ENCODE measurements at regions not wholly inside any gene's neighbourhood (a gene's known extent, or its start where the extent isn't known, plus 50 kb on each side); places are given as distances from the start of the nearest gene placed in this dataset.

- Histone ChIP-seq H3K4me1 (no peaks in the 10 kb centered on the region), H3K4me3 (ENCODE audit: low read depth, low read length) (no peak overlapping the region), H3K9me3 (no peaks in the 10 kb centered on the region), H3K36me3 (ENCODE audit: control insufficient read depth, insufficient read depth, low read length) (no peaks in the 10 kb centered on the region), H3K27me3 (replicated peaks; ENCODE audit: control insufficient read depth, insufficient read depth, low read length) (no peaks in the 10 kb centered on the region)
- H3K4me3 Mint-ChIP-seq (ENCODE audit: unreplicated experiment) = no peak overlapping the region
- no peak for DNase-seq
- no peaks in the 10 kb centered on the region for H3K4me1 Mint-ChIP-seq (ENCODE audit: low read depth, unreplicated experiment)
- TF ChIP-seq CTCF (IDR thresholded peaks at IDR 0.05; ENCODE audit: insufficient read depth in 1 of 2, low read depth in 1 of 2, low read length in 1 of 2, severe bottlenecking in 1 of 2, unreplicated experiment in 1 of 2) = no peak
- POLR2A ChIA-PET = no interaction called here
- no peaks in the 10 kb centered on the region for H3K27me3 Mint-ChIP-seq (ENCODE audit: insufficient read depth, unreplicated experiment)
- BruUV-seq (replicated peaks) = no TSS peak
- H3K27ac Mint-ChIP-seq (ENCODE audit: unreplicated experiment) = no peak overlapping the region
- CTCF ChIA-PET = no interaction called here
- peaks cover 11% of the 10 kb centered on the region for H3K9me3 Mint-ChIP-seq (ENCODE audit: unreplicated experiment)
- intact Hi-C loops (cut with micrococcal nuclease; ENCODE audit: unreplicated experiment) = no loop called here
- no peaks in the 10 kb centered on the region for H3K36me3 Mint-ChIP-seq (ENCODE audit: insufficient read depth, unreplicated experiment)
These were observed 609.6 kb upstream of the SPANXN1 start for GRCh38 chrX:144637731-144638130.

GRCh38 chrX:144648788-144649187 lies 598.5 kb upstream of the SPANXN1 start:
- H3K27me3 ChIP-seq (replicated peaks; ENCODE audit: control insufficient read depth, insufficient read depth, low read length) = no peaks in the 10 kb centered on the region
- no TSS peak for BruUV-seq (replicated peaks)
- CTCF ChIA-PET = no interaction called here
- H3K4me1 Mint-ChIP-seq (ENCODE audit: low read depth, unreplicated experiment) = no peaks in the 10 kb centered on the region
- POLR2A ChIA-PET = no interaction called here
- H3K9me3 Mint-ChIP-seq (ENCODE audit: unreplicated experiment) = no peaks in the 10 kb centered on the region
- no peak overlapping the region for H3K27ac Mint-ChIP-seq (ENCODE audit: unreplicated experiment)
- no peaks in the 10 kb centered on the region for H3K9me3 ChIP-seq
- H3K36me3 ChIP-seq (ENCODE audit: control insufficient read depth, insufficient read depth, low read length) = no peaks in the 10 kb centered on the region
- intact Hi-C loops (cut with micrococcal nuclease; ENCODE audit: unreplicated experiment) = no loop called here
- H3K27me3 Mint-ChIP-seq (ENCODE audit: insufficient read depth, unreplicated experiment) = no peaks in the 10 kb centered on the region
- no peak for DNase-seq
- H3K4me3 ChIP-seq (ENCODE audit: low read depth, low read length) = no peak overlapping the region
- H3K4me1 ChIP-seq = no peaks in the 10 kb centered on the region
- TF ChIP-seq CTCF (IDR thresholded peaks at IDR 0.05; ENCODE audit: insufficient read depth in 1 of 2, low read depth in 1 of 2, low read length in 1 of 2, severe bottlenecking in 1 of 2, unreplicated experiment in 1 of 2) = no peak
- no peaks in the 10 kb centered on the region for H3K36me3 Mint-ChIP-seq (ENCODE audit: insufficient read depth, unreplicated experiment)
- no peak overlapping the region for H3K4me3 Mint-ChIP-seq (ENCODE audit: unreplicated experiment)

- Mint-ChIP-seq H3K27ac (ENCODE audit: unreplicated experiment) (no peak overlapping the region), H3K36me3 (ENCODE audit: insufficient read depth, unreplicated experiment) (no peaks in the 10 kb centered on the region), H3K9me3 (ENCODE audit: unreplicated experiment) (peaks cover 5% of the 10 kb centered on the region), H3K4me3 (ENCODE audit: unreplicated experiment) (no peak overlapping the region), H3K4me1 (ENCODE audit: low read depth, unreplicated experiment) (no peaks in the 10 kb centered on the region), H3K27me3 (ENCODE audit: insufficient read depth, unreplicated experiment) (no peaks in the 10 kb centered on the region)
- TF ChIP-seq CTCF (IDR thresholded peaks at IDR 0.05; ENCODE audit: insufficient read depth in 1 of 2, low read depth in 1 of 2, low read length in 1 of 2, severe bottlenecking in 1 of 2, unreplicated experiment in 1 of 2) = no peak
- BruUV-seq (replicated peaks) = no TSS peak
- intact Hi-C loops (cut with micrococcal nuclease; ENCODE audit: unreplicated experiment) = no loop called here
- Histone ChIP-seq H3K9me3 (no peaks in the 10 kb centered on the region), H3K36me3 (ENCODE audit: control insufficient read depth, insufficient read depth, low read length) (no peaks in the 10 kb centered on the region), H3K4me1 (no peaks in the 10 kb centered on the region), H3K4me3 (ENCODE audit: low read depth, low read length) (no peak overlapping the region), H3K27me3 (replicated peaks; ENCODE audit: control insufficient read depth, insufficient read depth, low read length) (no peaks in the 10 kb centered on the region)
- ChIA-PET POLR2A (no interaction called here), CTCF (no interaction called here)
- DNase-seq = no peak
These were observed 565.8 kb upstream of the SPANXN1 start for GRCh38 chrX:144681501-144681900.

All from Caco-2 (cell line).